ENCODE measurements at regions not wholly inside any gene's neighbourhood (a gene's known extent, or its start where the extent isn't known, plus 50 kb on each side); places are given as distances from the start of the nearest gene placed in this dataset.

- TF ChIP-seq CTCF (optimal IDR thresholded peaks at IDR 0.05 in 1 of 3, IDR thresholded peaks at IDR 0.05 in 1 of 3, conservative IDR thresholded peaks at IDR 0.05 in 1 of 3; ENCODE audit: extremely low read depth in 1 of 3, insufficient read depth in 2 of 3, low read length in 3 of 3) (no peak), EZH2 (IDR thresholded peaks at IDR 0.05; ENCODE audit: low read length) (no peak)
Observed at GRCh38 chr1:219507437-219507836, 105.5 kb downstream of the ZC3H11B start.
